Right lobe of liver (tissue), 4 donors: ENCODE measurements at regions not wholly inside any gene's neighbourhood (a gene's known extent, or its start where the extent isn't known, plus 50 kb on each side); places are given as distances from the start of the nearest gene placed in this dataset.

Experiments
- POLR2A ChIP-seq: fragments of 450-650 bp; IDR thresholded peaks from one replicate; pipeline ENCODE4 v1.6.1; 2017; ENCODE audit warnings: antibody characterized with exemption, mild to moderate bottlenecking
- TF ChIP-seq, protein P1 (sequence below), 4 donors: fragments of 200-600 bp in 3 of 4; fragments of 450-650 bp in 1 of 4; IDR thresholded peaks; one replicate each; pipeline versions ENCODE4 v1.5.1 to v1.8.0; 2016 to 2022; ENCODE audit warnings: antibody characterized with exemption in 4 of 4, mild to moderate bottlenecking in 2 of 4
- donor health status: DM: no; HTN: no; CAD: no.
- donor health status: DM: no; HTN: no; CAD: no.
- donor health status: DM: no; HTN: yes; CAD: no.

- TF ChIP-seq, protein P1, sequence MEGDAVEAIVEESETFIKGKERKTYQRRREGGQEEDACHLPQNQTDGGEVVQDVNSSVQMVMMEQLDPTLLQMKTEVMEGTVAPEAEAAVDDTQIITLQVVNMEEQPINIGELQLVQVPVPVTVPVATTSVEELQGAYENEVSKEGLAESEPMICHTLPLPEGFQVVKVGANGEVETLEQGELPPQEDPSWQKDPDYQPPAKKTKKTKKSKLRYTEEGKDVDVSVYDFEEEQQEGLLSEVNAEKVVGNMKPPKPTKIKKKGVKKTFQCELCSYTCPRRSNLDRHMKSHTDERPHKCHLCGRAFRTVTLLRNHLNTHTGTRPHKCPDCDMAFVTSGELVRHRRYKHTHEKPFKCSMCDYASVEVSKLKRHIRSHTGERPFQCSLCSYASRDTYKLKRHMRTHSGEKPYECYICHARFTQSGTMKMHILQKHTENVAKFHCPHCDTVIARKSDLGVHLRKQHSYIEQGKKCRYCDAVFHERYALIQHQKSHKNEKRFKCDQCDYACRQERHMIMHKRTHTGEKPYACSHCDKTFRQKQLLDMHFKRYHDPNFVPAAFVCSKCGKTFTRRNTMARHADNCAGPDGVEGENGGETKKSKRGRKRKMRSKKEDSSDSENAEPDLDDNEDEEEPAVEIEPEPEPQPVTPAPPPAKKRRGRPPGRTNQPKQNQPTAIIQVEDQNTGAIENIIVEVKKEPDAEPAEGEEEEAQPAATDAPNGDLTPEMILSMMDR (IDR thresholded peaks at IDR 0.05), result no peak
- TF ChIP-seq POLR2A, result no peak
Observed at GRCh38 chrX:22404297-22404696, 131.6 kb downstream of the CBLL2 start.
